Right forelimb (tissue), 1 donor: ENCODE measurements at regions not wholly inside any gene's neighbourhood (a gene's known extent, or its start where the extent isn't known, plus 50 kb on each side); places are given as distances from the start of the nearest gene placed in this dataset.
"Not testable (repeated sequence)": the region's sequence is repeated elsewhere in the genome, so short reads cannot be mapped to it uniquely, and the experiment has no call there.

ENCODE experiments used
- DNase-seq: peaks from one replicate; pipeline ENCODE4 v3.0.0-alpha.2; 2018

- DNase-seq: not testable (repeated sequence)
Observed at GRCh38 chr16:58983181-58983965, 249.3 kb upstream of the GOT2 start.

- no peak for DNase-seq
Observed at GRCh38 chr16:58970775-58971174, 236.7 kb upstream of the GOT2 start.

DNA sequence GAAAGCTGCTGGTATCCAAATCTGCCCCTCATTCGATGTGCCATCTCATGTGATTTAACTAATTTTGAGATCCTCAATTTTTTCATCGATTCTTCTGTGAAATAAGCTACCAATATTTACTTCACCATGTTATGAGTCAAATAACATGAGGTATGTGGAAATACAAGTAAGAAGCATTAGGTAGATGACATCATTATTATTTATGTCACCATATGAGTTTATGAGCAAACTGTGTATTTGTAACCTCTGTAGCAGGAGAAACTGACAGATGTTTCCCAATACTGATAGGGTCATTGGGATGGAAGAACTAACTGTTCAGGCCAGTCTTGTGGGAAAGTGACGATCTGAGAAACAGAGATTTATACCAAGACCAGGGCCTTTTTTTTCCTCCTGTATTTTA is 229.4 kb upstream of the GOT2 start:
- DNase-seq: no peak

- DNase-seq: no peak
Observed at GRCh38 chr16:58962811-58963210, 228.7 kb upstream of the GOT2 start.

DNA sequence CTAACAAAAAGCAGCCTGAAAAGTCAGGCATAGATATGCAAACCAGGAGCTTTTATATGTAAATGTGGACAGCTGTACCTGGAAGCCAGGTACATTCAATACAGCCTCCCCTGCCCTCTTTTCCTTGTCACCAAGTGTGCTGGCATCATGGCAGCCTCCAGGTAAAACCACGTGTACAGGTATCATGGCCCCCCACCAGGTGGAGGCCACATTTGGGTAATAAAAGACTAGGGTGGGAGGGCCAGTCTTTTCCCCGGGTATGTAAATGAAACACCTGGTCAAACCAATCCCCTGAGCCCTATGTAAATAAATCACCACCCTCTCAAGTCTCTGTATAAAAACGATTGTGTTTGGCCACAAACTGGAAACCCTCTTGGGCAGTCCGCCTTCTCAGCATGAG is 226.4 kb upstream of the GOT2 start:
- DNase-seq: no peak

DNA sequence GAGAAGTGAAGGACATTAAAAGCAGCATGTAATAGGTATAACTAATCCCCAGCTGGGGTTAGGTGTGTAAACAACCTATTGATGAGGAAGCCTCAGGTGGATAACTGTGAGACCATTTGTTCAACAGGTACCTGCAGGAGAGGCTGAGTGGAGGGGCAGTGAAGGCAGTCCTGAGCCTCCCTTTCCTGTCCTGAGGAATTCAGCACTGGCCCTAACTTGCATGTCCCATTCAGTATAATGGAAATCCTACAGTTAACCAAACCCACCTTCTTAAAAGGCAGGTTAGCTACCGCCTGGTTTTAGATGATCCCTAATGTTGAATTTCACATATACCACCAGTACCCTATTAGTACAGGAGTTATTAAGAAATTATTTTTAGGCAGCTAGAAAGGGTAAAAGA is 225.9 kb upstream of the GOT2 start:
- no peak for DNase-seq

- no peak for DNase-seq
Observed at GRCh38 chr16:58958749-58959148, 224.6 kb upstream of the GOT2 start.

GRCh38 chr16:58948244-58948643 is 214.1 kb upstream of the GOT2 start:
- no peak for DNase-seq

GRCh38 chr16:58940609-58941008 is 206.5 kb upstream of the GOT2 start:
- DNase-seq: no peak

DNA sequence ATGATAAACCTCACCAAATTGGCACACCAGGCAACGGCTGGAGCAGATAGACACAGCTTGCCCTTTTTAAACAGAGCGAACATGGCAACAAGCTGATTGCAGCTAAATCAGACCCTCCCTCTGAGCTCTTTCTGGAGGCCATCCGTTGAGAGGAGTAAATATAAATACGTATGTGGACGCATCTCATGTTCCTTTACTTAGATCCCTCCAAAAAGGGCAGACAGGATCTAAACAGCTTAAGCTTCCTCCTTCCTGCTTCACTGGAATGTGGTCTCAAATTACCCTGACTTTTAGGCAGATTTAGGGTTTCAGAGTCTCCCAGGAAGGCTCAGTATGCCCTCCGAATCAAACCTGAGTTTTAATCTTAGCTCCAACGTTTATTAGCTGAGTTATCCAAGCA is 204.7 kb upstream of the GOT2 start:
- DNase-seq: no peak

GRCh38 chr16:58937661-58938060 is 203.5 kb upstream of the GOT2 start:
- DNase-seq: no peak

GRCh38 chr16:58933186-58933585 is 199.1 kb upstream of the GOT2 start:
- no peak for DNase-seq

DNA sequence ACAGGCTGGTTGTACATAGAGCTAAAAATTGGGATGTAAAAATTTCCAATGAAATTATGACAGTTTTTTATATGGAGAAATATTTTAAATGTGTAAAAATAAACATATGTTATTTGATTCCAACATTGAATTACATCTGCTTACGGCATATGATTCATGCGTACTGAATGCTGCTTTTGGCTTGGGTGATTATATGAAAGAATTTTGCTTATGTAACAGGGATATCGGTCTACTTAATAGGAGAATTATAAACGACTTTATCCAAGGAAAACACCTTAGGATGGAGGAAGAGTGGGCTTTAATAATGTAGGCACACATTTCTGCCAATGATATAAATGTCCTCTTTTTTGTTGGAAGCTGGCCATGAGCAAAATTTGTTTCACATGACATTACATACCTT is 197.3 kb upstream of the GOT2 start:
- DNase-seq: no peak

DNA sequence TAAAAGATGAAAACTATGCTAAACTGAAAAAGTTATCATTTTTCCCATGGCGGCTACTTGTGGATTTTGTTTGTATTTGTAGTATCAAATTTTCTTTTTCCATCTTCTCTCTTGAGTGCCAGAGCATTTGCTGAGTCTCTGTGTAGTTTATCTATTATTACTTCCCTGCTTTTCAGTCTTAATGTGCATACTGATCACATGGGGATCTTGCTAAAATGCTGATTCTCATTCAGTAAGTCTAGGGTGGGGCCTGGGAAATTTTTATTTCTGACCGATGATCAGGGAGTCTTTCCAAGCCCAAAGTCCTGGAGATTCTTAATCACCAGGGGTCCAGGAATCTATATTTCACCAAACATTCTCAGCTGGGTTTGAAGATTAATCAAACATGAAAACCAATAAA is 189.0 kb upstream of the GOT2 start:
- no peak for DNase-seq

- DNase-seq: no peak
Observed at GRCh38 chr16:58913456-58913855, 179.3 kb upstream of the GOT2 start.

DNA sequence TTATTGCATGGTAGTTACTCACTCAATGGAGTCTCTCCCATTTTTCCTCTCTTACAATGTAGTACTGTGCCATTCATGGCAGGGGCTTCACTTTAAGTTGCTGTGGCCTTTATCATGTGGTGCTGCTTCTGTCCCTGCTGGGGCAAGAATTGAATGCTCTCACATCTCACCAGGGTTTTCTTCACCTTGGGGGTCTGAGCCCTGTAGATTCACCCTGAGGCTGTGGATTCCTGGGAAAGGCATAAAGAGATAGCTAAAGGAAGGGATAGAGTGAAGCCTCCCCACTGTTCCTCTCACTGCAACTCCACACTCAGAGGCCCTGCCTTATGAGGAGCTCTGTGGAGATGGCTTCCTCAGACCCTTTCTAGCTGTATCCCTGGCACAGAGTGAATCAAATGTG is 178.5 kb upstream of the GOT2 start:
- no peak for DNase-seq

GRCh38 chr16:58906981-58907715 is 173.0 kb upstream of the GOT2 start:
- DNase-seq: no peak

DNA sequence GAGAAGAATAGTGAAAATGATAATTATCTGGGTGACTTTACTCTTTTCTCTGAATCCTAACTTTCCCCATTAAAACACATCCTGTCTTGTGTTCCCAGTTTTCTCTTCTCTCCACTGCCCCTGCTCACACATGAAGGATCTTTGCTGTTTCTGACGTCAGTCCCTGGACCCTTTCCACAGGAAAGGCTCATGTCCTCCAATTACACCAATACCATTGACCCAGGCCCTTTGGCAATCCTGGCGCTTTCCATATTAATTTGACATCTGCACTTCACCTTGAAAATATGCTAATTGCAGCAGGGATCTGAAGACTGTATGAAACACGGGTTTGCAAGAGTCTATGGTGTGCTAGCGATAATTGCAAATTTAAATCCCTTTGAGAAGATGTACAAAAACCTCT is 170.2 kb upstream of the GOT2 start:
- DNase-seq: no peak

DNA sequence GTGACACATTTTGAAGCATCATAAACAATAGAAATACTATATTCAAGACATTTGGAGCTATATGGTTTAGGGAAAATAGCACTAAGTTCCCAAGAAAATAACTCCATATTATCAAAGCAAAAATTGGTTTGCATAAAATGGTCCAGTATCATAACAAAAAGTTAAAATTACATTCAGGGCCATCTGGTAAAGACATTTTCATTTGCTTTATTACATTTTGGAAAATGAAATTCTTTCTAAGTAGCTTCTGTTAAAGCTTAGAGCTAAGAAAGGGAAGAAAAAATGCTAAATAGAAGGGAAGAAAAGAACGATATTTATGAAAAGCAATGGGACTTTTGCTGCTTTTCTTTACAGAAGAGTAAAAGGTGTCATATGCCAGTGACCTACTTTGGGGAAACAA is 155.4 kb upstream of the GOT2 start:
- DNase-seq: no peak

DNA sequence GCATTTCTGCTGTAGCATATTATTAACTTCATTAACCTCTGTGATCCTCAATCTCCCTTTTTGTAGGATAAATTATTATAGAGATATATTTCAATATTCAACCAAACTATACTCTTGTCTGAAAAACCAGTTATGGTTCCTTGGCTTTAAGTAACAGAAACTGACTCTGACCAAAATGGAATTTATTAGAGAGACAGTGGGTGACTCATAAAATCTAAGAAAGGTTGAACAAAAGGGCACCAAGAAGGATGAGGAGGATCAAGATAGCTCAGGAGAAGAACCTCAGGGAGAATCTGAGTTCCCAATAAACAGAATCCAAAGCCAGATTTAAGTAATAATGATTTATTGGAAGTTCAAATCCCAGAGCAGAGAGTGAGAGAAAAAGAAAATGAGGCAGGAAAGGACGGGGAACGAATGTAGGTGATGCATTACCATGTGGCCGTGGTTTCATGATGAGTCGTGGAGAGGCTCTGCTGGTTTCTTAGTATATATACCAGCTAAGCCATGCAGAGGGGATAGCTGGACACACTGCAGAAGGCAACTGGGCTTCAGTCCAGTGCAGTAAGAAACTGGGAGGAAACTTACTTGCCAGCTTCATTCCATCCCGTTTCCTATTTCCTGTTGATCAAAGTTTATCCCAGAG is 151.5 kb upstream of the GOT2 start:
- no peak for DNase-seq

- no peak for DNase-seq
Observed at GRCh38 chr16:58884141-58884540, 150.0 kb upstream of the GOT2 start.

GRCh38 chr16:58883131-58883530 is 149.0 kb upstream of the GOT2 start:
- no peak for DNase-seq

DNA sequence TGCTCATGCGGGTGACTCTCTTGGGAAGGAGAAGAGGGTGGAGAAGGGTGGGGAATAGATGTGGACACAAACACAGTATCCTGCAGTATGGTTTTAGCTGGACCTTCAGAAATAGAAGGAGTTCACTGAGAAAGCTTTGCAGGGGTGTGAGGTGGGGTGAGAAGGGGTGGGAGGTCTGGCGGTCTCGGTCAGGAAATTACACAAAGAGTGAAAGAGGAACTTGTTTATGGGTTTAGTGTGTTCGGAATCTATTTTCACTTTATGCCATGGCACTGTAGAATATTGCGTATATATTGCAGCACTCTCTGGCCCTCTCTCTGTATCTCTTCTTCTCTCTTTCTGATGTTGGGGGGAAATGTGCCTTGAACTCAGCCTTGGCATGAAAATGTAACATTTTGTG is 148.2 kb upstream of the GOT2 start:
- DNase-seq: no peak

GRCh38 chr16:58878641-58879040 is 144.5 kb upstream of the GOT2 start:
- DNase-seq: not testable (repeated sequence)
